Liver (tissue), 3 donors: ENCODE measurements at regions not wholly inside any gene's neighbourhood (a gene's known extent, or its start where the extent isn't known, plus 50 kb on each side); places are given as distances from the start of the nearest gene placed in this dataset.

Experiments used
- CTCF ChIP-seq: fragments of 150-350 bp; IDR thresholded peaks from 2 replicates; pipeline ENCODE4 v1.5.1; 2017; ENCODE audit warnings: improper control_type of control experiment, low read depth, low read length; ENCODE audit not compliant: missing input control
- FOXA1 ChIP-seq: IDR thresholded peaks from 2 replicates; pipeline ENCODE4 v1.6.1; 2016; ENCODE audit warnings: antibody characterized with exemption
- GABPA ChIP-seq, 2 donors: IDR thresholded peaks in 1 of 2; conservative IDR thresholded peaks in 1 of 2; 2 replicates each; pipeline ENCODE4 v1.6.1; 2016; ENCODE audit warnings: antibody characterized with exemption in 2 of 2, mild to moderate bottlenecking in 1 of 2, moderate library complexity in 1 of 2
- RAD21 ChIP-seq, 2 donors: IDR thresholded peaks; 2 replicates each; pipeline ENCODE4 v1.6.1; 2016; ENCODE audit warnings: antibody characterized with exemption in 2 of 2, mild to moderate bottlenecking in 2 of 2
- SP1 ChIP-seq: IDR thresholded peaks from 2 replicates; pipeline ENCODE4 v1.6.1; 2018; ENCODE audit warnings: antibody characterized with exemption, mild to moderate bottlenecking
- YY1 ChIP-seq: IDR thresholded peaks from 2 replicates; pipeline ENCODE4 v1.6.1; 2016; ENCODE audit warnings: antibody characterized with exemption, mild to moderate bottlenecking
- donor health status: healthy.
- donor health status: healthy.

DNA sequence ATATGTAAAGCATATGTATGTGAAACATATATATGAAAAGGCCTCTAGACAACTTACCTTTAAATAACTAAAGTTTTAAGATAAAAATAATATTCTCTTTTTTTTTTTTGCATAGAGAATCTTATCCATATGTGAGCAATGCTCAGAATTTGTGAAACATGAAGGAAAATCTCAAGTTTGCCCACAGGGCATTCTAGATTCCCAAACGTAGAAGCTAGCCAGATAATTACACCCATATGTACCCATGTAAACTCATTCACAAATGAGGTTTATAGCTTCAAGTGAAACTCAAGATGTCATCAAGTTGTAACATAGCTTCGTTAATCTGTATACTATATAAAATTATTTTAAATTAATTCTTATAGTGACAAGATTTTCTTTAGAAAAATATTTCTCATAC, 537.3 kb upstream of the NR2F2 start:
- TF ChIP-seq YY1 (no peak), SP1 (no peak), CTCF (no peak), RAD21 (IDR thresholded peaks at IDR 0.05) (no peak), GABPA (IDR thresholded peaks at IDR 0.05 in 1 of 2, conservative IDR thresholded peaks at IDR 0.05 in 1 of 2) (no peak), FOXA1 (no peak)
